Endothelial cell of umbilical vein (primary cell): ENCODE measurements at regions not wholly inside any gene's neighbourhood (a gene's known extent, or its start where the extent isn't known, plus 50 kb on each side); places are given as distances from the start of the nearest gene placed in this dataset.

Experiments
- BruUV-seq: library from RNA; stranded (reverse); fragments of 400-500 nt; replicated peaks from 2 replicates; lab custom pipeline; 2021; lab: Mats Ljungman, UMichigan
- CTCF ChIA-PET: fragments of 300-600, 350-600 bp; sonication (Branson Sonifier 250); formaldehyde crosslinking; loops from one replicate; lab custom pipeline; 2021; ENCODE audit warnings: antibody characterized with exemption, inconsistent platforms; lab: Charles Lee
- POLR2A ChIA-PET: fragments of 300-600, 350-600 bp; sonication (Branson Sonifier 250); formaldehyde crosslinking; loops from one replicate; lab custom pipeline; 2021; ENCODE audit warnings: antibody characterized with exemption, inconsistent platforms; lab: Charles Lee
- DNase-seq: peaks from one replicate; pipeline ENCODE4 v3.0.0-alpha.2; 2011; ENCODE audit warnings: low read depth, low spot score
- FAIRE-seq: peaks from 2 replicates; lab custom pipeline; 2011; peaks lifted over from hg19 to GRCh38; lab: Jason Lieb, UNC
- H2AFZ ChIP-seq: 2 replicates; pipeline ENCODE4 v1.6.0; 2012; ENCODE audit warnings: low read depth, low read length, control low read depth, inconsistent platforms
- H3K27ac ChIP-seq: 2 replicates; pipeline ENCODE4 v1.5.1; 2011; ENCODE audit warnings: low read depth, mild to moderate bottlenecking, control low read depth, low read length, moderate library complexity; ENCODE audit not compliant: insufficient read depth
- H3K27me3 ChIP-seq, 2 experiments: 2 replicates each; pipeline versions ENCODE4 v1.6.0 to v1.6.1; 2011; ENCODE audit warnings: low read length in 2 of 2, mixed read lengths in 1 of 2; ENCODE audit not compliant: control insufficient read depth in 2 of 2, insufficient read depth in 2 of 2
- H3K36me3 ChIP-seq, 2 experiments: 2 replicates in 1 of 2; 3 replicates in 1 of 2; pipeline ENCODE4 v1.5.1; 2011; ENCODE audit warnings: low read length in 2 of 2, mild to moderate bottlenecking in 1 of 2, moderate library complexity in 1 of 2; ENCODE audit not compliant: control insufficient read depth in 2 of 2, insufficient read depth in 2 of 2; ENCODE audit errors: extremely low read depth in 1 of 2
- H3K4me1 ChIP-seq: 3 replicates; pipeline ENCODE4 v1.5.1; 2011; ENCODE audit warnings: mild to moderate bottlenecking, low read length; ENCODE audit not compliant: control insufficient read depth, insufficient read depth; ENCODE audit errors: extremely low read depth
- H3K4me2 ChIP-seq: 2 replicates; pipeline ENCODE4 v1.6.1; 2011; ENCODE audit warnings: low read length, control low read depth, mixed read lengths; ENCODE audit not compliant: insufficient read depth
- H3K4me3 ChIP-seq, 3 experiments: fragments of 200-600 bp in 1 of 3; sonication (generic), shearing (Covaris generic) in 1 of 3; replicated peaks in 1 of 3; 2 replicates each; pipeline ENCODE4 v1.5.1; 2011 to 2016; ENCODE audit warnings: control low read depth in 3 of 3, low read length in 3 of 3, mild to moderate bottlenecking in 2 of 3, inconsistent platforms in 1 of 3, low read depth in 1 of 3, moderate library complexity in 1 of 3; ENCODE audit not compliant: insufficient read depth in 1 of 3
- H3K79me2 ChIP-seq: 2 replicates; pipeline ENCODE4 v1.6.0; 2012; ENCODE audit warnings: low read length, inconsistent platforms; ENCODE audit not compliant: control insufficient read depth, insufficient read depth
- H3K9ac ChIP-seq: replicated peaks from 2 replicates; pipeline ENCODE3; 2011; ENCODE audit warnings: low read length, control low read depth; ENCODE audit not compliant: insufficient read depth; ENCODE audit errors: extremely low read depth
- H3K9me1 ChIP-seq: replicated peaks from 3 replicates; pipeline ENCODE4 v1.6.0; 2011; ENCODE audit warnings: mild to moderate bottlenecking, low read length; ENCODE audit not compliant: control insufficient read depth, insufficient read depth; ENCODE audit errors: extremely low read depth
- H3K9me3 ChIP-seq: replicated peaks from 2 replicates; pipeline ENCODE4 v1.5.1; 2012; ENCODE audit warnings: low read length, inconsistent platforms; ENCODE audit not compliant: control insufficient read depth, insufficient read depth
- H4K20me1 ChIP-seq: replicated peaks from 2 replicates; pipeline ENCODE3; 2011; ENCODE audit warnings: mild to moderate bottlenecking, low read length; ENCODE audit not compliant: control insufficient read depth, insufficient read depth; ENCODE audit errors: extremely low read depth
- CTCF ChIP-seq, 2 donors: IDR thresholded peaks; 1 replicate in 1 of 2; 2 replicates in 1 of 2; pipeline ENCODE4 v1.5.1; 2011; ENCODE audit warnings: low read length in 2 of 2, mild to moderate bottlenecking in 2 of 2, moderate library complexity in 2 of 2, control low read depth in 1 of 2, inconsistent platforms in 1 of 2, low read depth in 1 of 2; ENCODE audit not compliant: insufficient read depth in 1 of 2; ENCODE audit errors: extremely low read depth in 1 of 2
- EZH2 ChIP-seq: IDR thresholded peaks from 2 replicates; pipeline ENCODE4 v1.6.1; 2012; ENCODE audit warnings: borderline replicate concordance, low read depth, mild to moderate bottlenecking, moderate library complexity, low read length, inconsistent platforms; ENCODE audit not compliant: severe bottlenecking
- FOS ChIP-seq: IDR thresholded peaks from 2 replicates; pipeline ENCODE4 v1.6.1; 2011; ENCODE audit warnings: mild to moderate bottlenecking, low read length, moderate library complexity, borderline replicate concordance; ENCODE audit not compliant: insufficient read depth
- GATA2 ChIP-seq: IDR thresholded peaks from 2 replicates; pipeline ENCODE4 v1.7.0; 2011; ENCODE audit warnings: low read depth, mild to moderate bottlenecking, moderate library complexity, mixed read lengths, low read length; ENCODE audit not compliant: insufficient read length, insufficient read depth
- JUN ChIP-seq: IDR thresholded peaks from 2 replicates; pipeline ENCODE4 v1.6.1; 2011; ENCODE audit warnings: borderline replicate concordance, low read depth; ENCODE audit not compliant: insufficient read length, insufficient read depth
- MAX ChIP-seq: IDR thresholded peaks from 2 replicates; pipeline ENCODE4 v1.6.1; 2011; ENCODE audit not compliant: insufficient read depth, insufficient read length
- MYC ChIP-seq: IDR thresholded peaks from one replicate; pipeline ENCODE4 v1.6.1; 2011; ENCODE audit warnings: mild to moderate bottlenecking, low read depth, low read length
- POLR2A ChIP-seq: IDR thresholded peaks from 2 replicates; pipeline ENCODE4 v1.6.1; 2012; ENCODE audit warnings: low read depth, mild to moderate bottlenecking, control low read depth, low read length
- POLR2AphosphoS5 ChIP-seq: IDR thresholded peaks from 2 replicates; pipeline ENCODE4 v1.6.1; 2012; ENCODE audit warnings: low read depth, mild to moderate bottlenecking, control low read depth, low read length, moderate library complexity; ENCODE audit not compliant: insufficient read depth
- dilution Hi-C: fragments of 300-500 bp; cut with MboI; formaldehyde crosslinking; loops from one replicate; pipeline ENCODE4 v1.15.0; 2019; ENCODE audit warnings: low sequenced_read_pairs; ENCODE audit not compliant: extremely low pct_ligation_motif_present
- intact Hi-C: fragments of 100-400 bp; cut with micrococcal nuclease; formaldehyde crosslinking; loops from one replicate; pipeline ENCODE4 v1.10.0; 2022

DNA sequence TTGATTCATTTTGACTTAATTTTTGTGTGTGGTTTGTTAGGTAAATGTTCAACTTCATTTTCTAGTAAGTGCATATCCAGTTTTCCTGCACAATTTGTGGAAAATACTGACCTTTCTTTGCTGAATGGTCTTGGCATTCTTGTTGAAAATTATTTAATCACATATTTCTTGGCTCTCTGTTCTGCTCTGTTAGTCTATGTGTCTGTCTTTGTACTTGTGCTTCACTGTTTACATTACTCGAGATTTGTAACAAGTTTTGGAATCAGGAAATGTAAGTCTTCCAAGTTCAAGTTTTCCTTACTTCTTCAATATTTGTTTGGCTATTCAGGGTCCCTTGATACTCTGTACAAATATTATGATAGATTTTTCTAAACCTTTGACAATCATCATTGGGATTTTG, 838.2 kb upstream of the POM121L12 start:
- H3K9me3 ChIP-seq = no peaks in the 10 kb centered on the region
- CTCF ChIA-PET = no interaction called here
- no peak overlapping the region for H3K4me2 ChIP-seq
- H3K9ac ChIP-seq = no peak overlapping the region
- dilution Hi-C loops = no loop called here
- TF ChIP-seq JUN (no peak), EZH2 (no peak), POLR2AphosphoS5 (no peak), FOS (no peak), CTCF (IDR thresholded peaks at IDR 0.05; ENCODE audit: extremely low read depth in 1 of 2, insufficient read depth in 1 of 2, low read depth in 1 of 2, low read length in 2 of 2) (no peak), MAX (no peak), MYC (no peak), GATA2 (no peak), POLR2A (no peak)
- POLR2A ChIA-PET = no interaction called here
- no peaks in the 10 kb centered on the region for H3K9me1 ChIP-seq
- H3K27me3 ChIP-seq = no peaks in the 10 kb centered on the region
- H3K4me3 ChIP-seq = no peak overlapping the region
- FAIRE-seq (no peak), DNase-seq (peak; percentile 3)
- no peaks in the 10 kb centered on the region for H4K20me1 ChIP-seq
- no peak overlapping the region for H2AFZ ChIP-seq
- no peaks in the 10 kb centered on the region for H3K79me2 ChIP-seq
- BruUV-seq = no TSS peak
- intact Hi-C loops = no loop called here
- H3K36me3 ChIP-seq = no peaks in the 10 kb centered on the region
- H3K27ac ChIP-seq = no peak overlapping the region
- H3K4me1 ChIP-seq = no peaks in the 10 kb centered on the region
